HepG2 (cell line): ENCODE measurements at regions not wholly inside any gene's neighbourhood (a gene's known extent, or its start where the extent isn't known, plus 50 kb on each side); places are given as distances from the start of the nearest gene placed in this dataset.

Experiments
- ATAC-seq: fragments of 200-7000 bp; cut with Tn5 transposase; 3 replicates; pipeline ENCODE4 v1.9.1; 2020; ENCODE audit warnings: mild to moderate bottlenecking, moderate library complexity
- BruUV-seq: library from RNA; stranded (reverse); fragments of 400-500 nt; replicated peaks from 2 replicates; lab custom pipeline; 2021; lab: Mats Ljungman, UMichigan
- CTCF ChIA-PET: fragments of 300-600 bp; formaldehyde crosslinking; extraction: SDS; loops from one replicate; lab custom pipeline; 2021; ENCODE audit warnings: low total read pairs, inconsistent platforms, low intra/inter-chr PET ratio; lab: Yijun Ruan, JAX
- POLR2A ChIA-PET: fragments of 350-600 bp; sonication (Branson Sonifier 250); formaldehyde crosslinking; loops from one replicate; lab custom pipeline; 2020; ENCODE audit warnings: antibody characterized with exemption, inconsistent platforms; lab: Yijun Ruan, JAX
- DNase-seq: peaks from one replicate; pipeline ENCODE4 v3.0.0-alpha.2; 2015; ENCODE audit warnings: low spot score
- FAIRE-seq: peaks from 3 replicates; lab custom pipeline; 2011; peaks lifted over from hg19 to GRCh38; lab: Jason Lieb, UNC
- H2AFZ ChIP-seq: one replicate; pipeline ENCODE4 v1.6.1; 2011; ENCODE audit warnings: low read length, inconsistent platforms
- H3K27ac ChIP-seq: fragments of 300-600 bp; 3 replicates; pipeline ENCODE4 v1.8.0; 2011; ENCODE audit warnings: mixed run types, mild to moderate bottlenecking, mixed read lengths, low read length, inconsistent platforms; ENCODE audit not compliant: insufficient read depth; ENCODE audit errors: extremely low read length
- H3K27me3 ChIP-seq, 2 experiments: fragments of 200-600 bp in 1 of 2; 2 replicates in 1 of 2; 3 replicates in 1 of 2; pipeline versions ENCODE4 v1.6.0 to v1.8.0; 2011; ENCODE audit warnings: low read length in 2 of 2, mild to moderate bottlenecking in 2 of 2, moderate library complexity in 2 of 2, inconsistent platforms in 1 of 2; ENCODE audit not compliant: insufficient read depth in 2 of 2, control insufficient read depth in 1 of 2
- H3K36me3 ChIP-seq, 2 experiments: fragments of 200-600 bp in 1 of 2; replicated peaks in 1 of 2; 2 replicates in 1 of 2; 3 replicates in 1 of 2; pipeline versions ENCODE4 v1.5.1 to v1.8.0; 2011; ENCODE audit warnings: low read length in 2 of 2, inconsistent platforms in 1 of 2; ENCODE audit not compliant: insufficient read depth in 2 of 2, control insufficient read depth in 1 of 2
- H3K4me1 ChIP-seq: 2 replicates; pipeline ENCODE4 v1.5.1; 2012; ENCODE audit warnings: low read length, inconsistent platforms; ENCODE audit not compliant: insufficient read depth
- H3K4me2 ChIP-seq: 2 replicates; pipeline ENCODE4 v1.6.0; 2011; ENCODE audit warnings: low read depth, low read length, inconsistent platforms
- H3K4me3 ChIP-seq, 3 experiments: fragments of 200-600 bp in 1 of 3; sonication (generic), shearing (Covaris generic) in 1 of 3; replicated peaks in 1 of 3; 2 replicates each; pipeline ENCODE4 v1.5.1; 2011 to 2016; ENCODE audit warnings: low read length in 3 of 3, inconsistent platforms in 2 of 3, low read depth in 2 of 3, mild to moderate bottlenecking in 2 of 3, control low read depth in 1 of 3, mixed read lengths in 1 of 3; ENCODE audit not compliant: insufficient read depth in 1 of 3
- H3K79me2 ChIP-seq: one replicate; pipeline ENCODE4 v1.6.1; 2011; ENCODE audit warnings: low read length, inconsistent platforms; ENCODE audit not compliant: insufficient read depth
- H3K9ac ChIP-seq: 2 replicates; pipeline ENCODE4 v1.6.0; 2011; ENCODE audit warnings: mild to moderate bottlenecking, low read depth, low read length, inconsistent platforms; ENCODE audit not compliant: insufficient read depth
- H3K9me3 ChIP-seq: 2 replicates; pipeline ENCODE4 v1.5.1; 2012; ENCODE audit warnings: mild to moderate bottlenecking, low read length
- H4K20me1 ChIP-seq: 2 replicates; pipeline ENCODE4 v1.6.0; 2011; ENCODE audit warnings: inconsistent platforms, mild to moderate bottlenecking, low read length, moderate library complexity; ENCODE audit not compliant: insufficient read depth
- NFIB ChIP-seq: sonication (generic); formaldehyde crosslinking; IDR thresholded peaks from 2 replicates; pipeline ENCODE4 v1.9.0; 2021; ENCODE audit warnings: missing genetic modification reagents, mild to moderate bottlenecking, borderline replicate concordance
- PCBP1 ChIP-seq: fragments of 200-400 bp; formaldehyde crosslinking; IDR thresholded peaks from 2 replicates; pipeline ENCODE4 v1.6.1; 2017; ENCODE audit warnings: mild to moderate bottlenecking, low read depth, low read length, borderline replicate concordance
- SCMH1 ChIP-seq: sonication (generic); formaldehyde crosslinking; IDR thresholded peaks from 2 replicates; pipeline ENCODE4 v1.9.0; 2021; ENCODE audit warnings: missing genetic modification reagents, mild to moderate bottlenecking, borderline replicate concordance
- ZBTB25 ChIP-seq: IDR thresholded peaks from 2 replicates; pipeline ENCODE4 v1.6.1; 2018; ENCODE audit warnings: missing genetic modification reagents
- ZFP82 ChIP-seq: sonication (generic); formaldehyde crosslinking; IDR thresholded peaks from 2 replicates; pipeline ENCODE4 v1.5.1; 2020; ENCODE audit warnings: mild to moderate bottlenecking, missing genetic modification reagents, borderline replicate concordance
- ZNF121 ChIP-seq: sonication (generic); formaldehyde crosslinking; IDR thresholded peaks from 2 replicates; pipeline ENCODE4 v1.5.0; 2020; ENCODE audit warnings: mild to moderate bottlenecking, missing genetic modification reagents
- ZNF558 ChIP-seq: sonication (generic); formaldehyde crosslinking; IDR thresholded peaks from 2 replicates; pipeline ENCODE4 v1.9.0; 2022; ENCODE audit warnings: mild to moderate bottlenecking, missing genetic modification reagents, borderline replicate concordance
- whole genome bisulfite sequencing: methylation state at CpG from one replicate; pipeline ENCODE4 v1.1.6; 2017; ENCODE audit warnings: low lambda C conversion rate; 5-methylcytosine and 5-hydroxymethylcytosine counted together
- in situ Hi-C: cut with HindIII; loops from 2 replicates; pipeline ENCODE4 v1.10.0; 2017; ENCODE audit warnings: low pct_unique_long_range_greater_than_20kb; ENCODE audit not compliant: extremely low pct_ligation_motif_present
- intact Hi-C: fragments of 100-400 bp; cut with micrococcal nuclease; formaldehyde crosslinking; loops from one replicate; pipeline ENCODE4 v1.10.0; 2022; ENCODE audit not compliant: unreplicated experiment
- TF ChIP-seq, protein P1 (sequence below): sonication (generic); formaldehyde crosslinking; IDR thresholded peaks from 2 replicates; pipeline ENCODE4 v1.4.0; 2020; ENCODE audit warnings: missing genetic modification reagents
- TF ChIP-seq, protein P2 (sequence below): sonication (generic); formaldehyde crosslinking; IDR thresholded peaks from 2 replicates; pipeline ENCODE4 v1.9.0; 2021; ENCODE audit warnings: missing genetic modification reagents, mild to moderate bottlenecking, borderline replicate concordance

GRCh38 chr2:136049011-136049742 lies 63.8 kb upstream of the DARS1 start:
- intact Hi-C loops = no loop called here
- in situ Hi-C loops = no loop called here
- Histone ChIP-seq H3K4me3 (no peak overlapping the region), H4K20me1 (no peaks in the 10 kb centered on the region), H3K4me2 (no peak overlapping the region), H2AFZ (no peak overlapping the region), H3K36me3 (no peaks in the 10 kb centered on the region), H3K4me1 (no peaks in the 10 kb centered on the region), H3K79me2 (no peaks in the 10 kb centered on the region), H3K27ac (no peak overlapping the region), H3K9ac (no peak overlapping the region), H3K9me3 (no peaks in the 10 kb centered on the region), H3K27me3 (no peaks in the 10 kb centered on the region)
- ChIA-PET CTCF (no interaction called here), POLR2A (no interaction called here)
- no TSS peak for BruUV-seq
- WGBS = 26% methylated on average over 3 of the region's 3 CpGs
- TF ChIP-seq, protein P1, sequence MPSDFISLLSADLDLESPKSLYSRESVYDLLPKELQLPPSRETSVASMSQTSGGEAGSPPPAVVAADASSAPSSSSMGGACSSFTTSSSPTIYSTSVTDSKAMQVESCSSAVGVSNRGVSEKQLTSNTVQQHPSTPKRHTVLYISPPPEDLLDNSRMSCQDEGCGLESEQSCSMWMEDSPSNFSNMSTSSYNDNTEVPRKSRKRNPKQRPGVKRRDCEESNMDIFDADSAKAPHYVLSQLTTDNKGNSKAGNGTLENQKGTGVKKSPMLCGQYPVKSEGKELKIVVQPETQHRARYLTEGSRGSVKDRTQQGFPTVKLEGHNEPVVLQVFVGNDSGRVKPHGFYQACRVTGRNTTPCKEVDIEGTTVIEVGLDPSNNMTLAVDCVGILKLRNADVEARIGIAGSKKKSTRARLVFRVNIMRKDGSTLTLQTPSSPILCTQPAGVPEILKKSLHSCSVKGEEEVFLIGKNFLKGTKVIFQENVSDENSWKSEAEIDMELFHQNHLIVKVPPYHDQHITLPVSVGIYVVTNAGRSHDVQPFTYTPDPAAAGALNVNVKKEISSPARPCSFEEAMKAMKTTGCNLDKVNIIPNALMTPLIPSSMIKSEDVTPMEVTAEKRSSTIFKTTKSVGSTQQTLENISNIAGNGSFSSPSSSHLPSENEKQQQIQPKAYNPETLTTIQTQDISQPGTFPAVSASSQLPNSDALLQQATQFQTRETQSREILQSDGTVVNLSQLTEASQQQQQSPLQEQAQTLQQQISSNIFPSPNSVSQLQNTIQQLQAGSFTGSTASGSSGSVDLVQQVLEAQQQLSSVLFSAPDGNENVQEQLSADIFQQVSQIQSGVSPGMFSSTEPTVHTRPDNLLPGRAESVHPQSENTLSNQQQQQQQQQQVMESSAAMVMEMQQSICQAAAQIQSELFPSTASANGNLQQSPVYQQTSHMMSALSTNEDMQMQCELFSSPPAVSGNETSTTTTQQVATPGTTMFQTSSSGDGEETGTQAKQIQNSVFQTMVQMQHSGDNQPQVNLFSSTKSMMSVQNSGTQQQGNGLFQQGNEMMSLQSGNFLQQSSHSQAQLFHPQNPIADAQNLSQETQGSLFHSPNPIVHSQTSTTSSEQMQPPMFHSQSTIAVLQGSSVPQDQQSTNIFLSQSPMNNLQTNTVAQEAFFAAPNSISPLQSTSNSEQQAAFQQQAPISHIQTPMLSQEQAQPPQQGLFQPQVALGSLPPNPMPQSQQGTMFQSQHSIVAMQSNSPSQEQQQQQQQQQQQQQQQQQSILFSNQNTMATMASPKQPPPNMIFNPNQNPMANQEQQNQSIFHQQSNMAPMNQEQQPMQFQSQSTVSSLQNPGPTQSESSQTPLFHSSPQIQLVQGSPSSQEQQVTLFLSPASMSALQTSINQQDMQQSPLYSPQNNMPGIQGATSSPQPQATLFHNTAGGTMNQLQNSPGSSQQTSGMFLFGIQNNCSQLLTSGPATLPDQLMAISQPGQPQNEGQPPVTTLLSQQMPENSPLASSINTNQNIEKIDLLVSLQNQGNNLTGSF (CRISPR knock-in tag) = no peak
- TF ChIP-seq, protein P2, sequence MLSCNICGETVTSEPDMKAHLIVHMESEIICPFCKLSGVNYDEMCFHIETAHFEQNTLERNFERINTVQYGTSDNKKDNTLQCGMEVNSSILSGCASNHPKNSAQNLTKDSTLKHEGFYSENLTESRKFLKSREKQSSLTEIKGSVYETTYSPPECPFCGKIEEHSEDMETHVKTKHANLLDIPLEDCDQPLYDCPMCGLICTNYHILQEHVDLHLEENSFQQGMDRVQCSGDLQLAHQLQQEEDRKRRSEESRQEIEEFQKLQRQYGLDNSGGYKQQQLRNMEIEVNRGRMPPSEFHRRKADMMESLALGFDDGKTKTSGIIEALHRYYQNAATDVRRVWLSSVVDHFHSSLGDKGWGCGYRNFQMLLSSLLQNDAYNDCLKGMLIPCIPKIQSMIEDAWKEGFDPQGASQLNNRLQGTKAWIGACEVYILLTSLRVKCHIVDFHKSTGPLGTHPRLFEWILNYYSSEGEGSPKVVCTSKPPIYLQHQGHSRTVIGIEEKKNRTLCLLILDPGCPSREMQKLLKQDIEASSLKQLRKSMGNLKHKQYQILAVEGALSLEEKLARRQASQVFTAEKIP (CRISPR knock-in tag) = no peak
- TF ChIP-seq NFIB (CRISPR knock-in tag) (no peak), ZBTB25 (CRISPR knock-in tag) (no peak), SCMH1 (CRISPR knock-in tag) (no peak), ZFP82 (no peak), PCBP1 (no peak), ZNF121 (no peak), ZNF558 (no peak)
- FAIRE-seq (no peak), DNase-seq (no peak), ATAC-seq (no peak)
